Heart left ventricle (tissue), 13 donors: ENCODE measurements at regions not wholly inside any gene's neighbourhood (a gene's known extent, or its start where the extent isn't known, plus 50 kb on each side); places are given as distances from the start of the nearest gene placed in this dataset.

Source experiments
- POLR2A ChIP-seq, 2 donors: fragments of 450-650 bp; IDR thresholded peaks; one replicate each; pipeline ENCODE4 v1.6.1; 2017; ENCODE audit warnings: antibody characterized with exemption in 2 of 2, mild to moderate bottlenecking in 2 of 2, moderate library complexity in 2 of 2
- TF ChIP-seq, protein P1 (sequence below), 12 donors: fragments of 200-600 bp; sonication (generic) in 4 of 12; IDR thresholded peaks; one replicate each; pipeline versions ENCODE4 v1.5.0 to v1.8.0; 2018 to 2022; ENCODE audit warnings: antibody characterized with exemption in 12 of 12, mild to moderate bottlenecking in 5 of 12
- donor health status: ischemic (EF 13 %, LVEDD 7.1; RV severe dilation, severe dysfunction).
- donor health status: DM: no; HTN: yes; CAD: no.
- donor health status: DM: no; HTN: no; CAD: no.
- donor health status: ischemic (EF 25% LVEDD 6.9; RV normal size, moderate dysfunction).
- donor health status: ischemic (EF 25% LVEDD 5.7; RV mildly dilated, moderate dysfunction).
- donor health status: ischemic (EF 35%, LVEDD 5.7; RV mildly dilated, moderate dysfunction).
- donor health status: nonischemic (EF 11% LVEDD 7.7; RV severe dilation, severe dysfunction).
- donor health status: DM: yes; HTN: yes; CAD: no.
- donor health status: PGD.
- donor health status: ischemic (EF 29% LVEDD 5.4; RV normal size, mild dysfunction).
- donor health status: nonischemic (EF 23%, LVEDD 6.1; RV moderate dilation, normal function).

DNA sequence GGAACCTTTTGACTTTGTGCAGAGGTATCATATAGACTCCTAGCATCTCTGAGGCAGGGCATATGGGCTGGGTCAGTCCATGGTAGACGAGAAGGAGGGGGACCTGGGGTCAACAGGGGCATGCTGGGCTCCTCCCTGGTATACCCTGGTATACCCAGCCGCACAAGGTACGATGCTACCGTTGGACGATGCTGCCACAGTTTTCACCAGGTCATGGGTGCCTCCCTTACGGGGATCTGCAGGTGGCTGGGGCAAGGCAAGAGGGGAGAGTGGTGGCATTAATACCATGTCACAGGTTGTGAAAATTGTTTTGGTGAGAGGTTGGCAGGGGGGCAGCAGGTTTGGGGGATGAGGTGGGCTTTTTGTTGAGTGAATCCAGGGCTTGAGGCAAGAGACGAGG lies 149.8 kb downstream of the TSN start:
- TF ChIP-seq, protein P1, sequence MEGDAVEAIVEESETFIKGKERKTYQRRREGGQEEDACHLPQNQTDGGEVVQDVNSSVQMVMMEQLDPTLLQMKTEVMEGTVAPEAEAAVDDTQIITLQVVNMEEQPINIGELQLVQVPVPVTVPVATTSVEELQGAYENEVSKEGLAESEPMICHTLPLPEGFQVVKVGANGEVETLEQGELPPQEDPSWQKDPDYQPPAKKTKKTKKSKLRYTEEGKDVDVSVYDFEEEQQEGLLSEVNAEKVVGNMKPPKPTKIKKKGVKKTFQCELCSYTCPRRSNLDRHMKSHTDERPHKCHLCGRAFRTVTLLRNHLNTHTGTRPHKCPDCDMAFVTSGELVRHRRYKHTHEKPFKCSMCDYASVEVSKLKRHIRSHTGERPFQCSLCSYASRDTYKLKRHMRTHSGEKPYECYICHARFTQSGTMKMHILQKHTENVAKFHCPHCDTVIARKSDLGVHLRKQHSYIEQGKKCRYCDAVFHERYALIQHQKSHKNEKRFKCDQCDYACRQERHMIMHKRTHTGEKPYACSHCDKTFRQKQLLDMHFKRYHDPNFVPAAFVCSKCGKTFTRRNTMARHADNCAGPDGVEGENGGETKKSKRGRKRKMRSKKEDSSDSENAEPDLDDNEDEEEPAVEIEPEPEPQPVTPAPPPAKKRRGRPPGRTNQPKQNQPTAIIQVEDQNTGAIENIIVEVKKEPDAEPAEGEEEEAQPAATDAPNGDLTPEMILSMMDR (IDR thresholded peaks at IDR 0.05), result no peak
- TF ChIP-seq POLR2A (IDR thresholded peaks at IDR 0.05), result no peak
